ENCODE measurements at regions not wholly inside any gene's neighbourhood (a gene's known extent, or its start where the extent isn't known, plus 50 kb on each side); places are given as distances from the start of the nearest gene placed in this dataset.

- no peaks in the 10 kb centered on the region for H3K79me2 ChIP-seq (replicated peaks; ENCODE audit: insufficient read depth, low read length)
- no peaks in the 10 kb centered on the region for H4K20me1 ChIP-seq (ENCODE audit: insufficient read depth)
- H3K27me3 ChIP-seq (ENCODE audit: insufficient read depth, low read depth, low read length), result no peaks in the 10 kb centered on the region
- TF ChIP-seq TAF1 (IDR thresholded peaks at IDR 0.05; ENCODE audit: low read depth), result no peak
- TF ChIP-seq POLR2AphosphoS5 (IDR thresholded peaks at IDR 0.05), result no peak
- TF ChIP-seq MXI1 (conservative IDR thresholded peaks at IDR 0.05; ENCODE audit: poor library complexity, severe bottlenecking), result no peak
- no peak for TF ChIP-seq CTCF (IDR thresholded peaks at IDR 0.05; ENCODE audit: poor library complexity, severe bottlenecking)
- TF ChIP-seq RAD21 (conservative IDR thresholded peaks at IDR 0.05), result no peak
- TF ChIP-seq EP300 (conservative IDR thresholded peaks at IDR 0.05; ENCODE audit: poor library complexity, severe bottlenecking), result no peak
- no peak for TF ChIP-seq REST (IDR thresholded peaks at IDR 0.05; ENCODE audit: borderline replicate concordance)
- TF ChIP-seq EZH2 (IDR thresholded peaks at IDR 0.05; ENCODE audit: borderline replicate concordance, insufficient read depth, low read length, poor library complexity, severe bottlenecking), result no peak
- no peak for TF ChIP-seq SMC3 (conservative IDR thresholded peaks at IDR 0.05; ENCODE audit: poor library complexity)
- H3F3A ChIP-seq (ENCODE audit: insufficient read depth, low read length, poor library complexity, severe bottlenecking), result no peaks in the 10 kb centered on the region
- H3K9ac ChIP-seq (ENCODE audit: low read length), result no peak overlapping the region
- H3K4me2 ChIP-seq (ENCODE audit: low read length), result no peak overlapping the region
- H2AFZ ChIP-seq (ENCODE audit: low read depth, low read length), result no peak overlapping the region
- no peaks in the 10 kb centered on the region for H3K36me3 ChIP-seq (ENCODE audit: insufficient read depth, low read length)
- H3K27ac ChIP-seq (ENCODE audit: low read length), result no peak overlapping the region
- no peak overlapping the region for H3K4me3 ChIP-seq (ENCODE audit: low read length)
- H3K9me3 ChIP-seq (ENCODE audit: low read length), result no peaks in the 10 kb centered on the region
- H3K9me2 ChIP-seq (ENCODE audit: insufficient read depth, low read length), result no peaks in the 10 kb centered on the region
These were observed 552.2 kb upstream of the RIOK2 start for GRCh38 chr5:97735209-97735608.

GRCh38 chr5:97737608-97738007 lies 554.6 kb upstream of the RIOK2 start:
- Histone ChIP-seq H4K20me1 (ENCODE audit: insufficient read depth) (no peaks in the 10 kb centered on the region), H3K79me2 (replicated peaks; ENCODE audit: insufficient read depth, low read length) (no peaks in the 10 kb centered on the region), H3K4me3 (ENCODE audit: low read length) (no peak overlapping the region), H3K9ac (ENCODE audit: low read length) (no peak overlapping the region), H3K27ac (ENCODE audit: low read length) (no peak overlapping the region), H3K9me2 (ENCODE audit: insufficient read depth, low read length) (no peaks in the 10 kb centered on the region), H3K27me3 (ENCODE audit: insufficient read depth, low read depth, low read length) (no peaks in the 10 kb centered on the region), H3K9me3 (ENCODE audit: low read length) (no peaks in the 10 kb centered on the region), H3F3A (ENCODE audit: insufficient read depth, low read length, poor library complexity, severe bottlenecking) (no peaks in the 10 kb centered on the region), H2AFZ (ENCODE audit: low read depth, low read length) (no peak overlapping the region), H3K4me2 (ENCODE audit: low read length) (no peak overlapping the region), H3K36me3 (ENCODE audit: insufficient read depth, low read length) (no peaks in the 10 kb centered on the region)
- TF ChIP-seq EP300 (conservative IDR thresholded peaks at IDR 0.05; ENCODE audit: poor library complexity, severe bottlenecking) (no peak), POLR2AphosphoS5 (IDR thresholded peaks at IDR 0.05) (no peak), TAF1 (IDR thresholded peaks at IDR 0.05; ENCODE audit: low read depth) (no peak), SMC3 (conservative IDR thresholded peaks at IDR 0.05; ENCODE audit: poor library complexity) (no peak)

- no peak for TF ChIP-seq RAD21 (conservative IDR thresholded peaks at IDR 0.05)
- no peak for TF ChIP-seq TAF1 (IDR thresholded peaks at IDR 0.05; ENCODE audit: low read depth)
- TF ChIP-seq CTCF (IDR thresholded peaks at IDR 0.05; ENCODE audit: poor library complexity, severe bottlenecking), result no peak
- TF ChIP-seq MXI1 (conservative IDR thresholded peaks at IDR 0.05; ENCODE audit: poor library complexity, severe bottlenecking), result no peak
- TF ChIP-seq EZH2 (IDR thresholded peaks at IDR 0.05; ENCODE audit: borderline replicate concordance, insufficient read depth, low read length, poor library complexity, severe bottlenecking), result no peak
- TF ChIP-seq POLR2AphosphoS5 (IDR thresholded peaks at IDR 0.05), result no peak
- no peak for TF ChIP-seq REST (IDR thresholded peaks at IDR 0.05; ENCODE audit: borderline replicate concordance)
- no peak for TF ChIP-seq SMC3 (conservative IDR thresholded peaks at IDR 0.05; ENCODE audit: poor library complexity)
- TF ChIP-seq EP300 (conservative IDR thresholded peaks at IDR 0.05; ENCODE audit: poor library complexity, severe bottlenecking), result no peak
- Histone ChIP-seq H2AFZ (ENCODE audit: low read depth, low read length) (no peak overlapping the region), H3K4me2 (ENCODE audit: low read length) (no peak overlapping the region)
These were observed 562.8 kb upstream of the RIOK2 start for GRCh38 chr5:97745817-97746216.

More at GRCh38 chr5:97745817-97746216, 562.8 kb upstream of the RIOK2 start:
- H3K9ac ChIP-seq (ENCODE audit: low read length), result no peak overlapping the region
- no peaks in the 10 kb centered on the region for H3K36me3 ChIP-seq (ENCODE audit: insufficient read depth, low read length)
- no peaks in the 10 kb centered on the region for H3K27me3 ChIP-seq (ENCODE audit: insufficient read depth, low read depth, low read length)
- no peaks in the 10 kb centered on the region for H4K20me1 ChIP-seq (ENCODE audit: insufficient read depth)
- no peaks in the 10 kb centered on the region for H3F3A ChIP-seq (ENCODE audit: insufficient read depth, low read length, poor library complexity, severe bottlenecking)
- H3K27ac ChIP-seq (ENCODE audit: low read length), result no peak overlapping the region
- no peaks in the 10 kb centered on the region for H3K79me2 ChIP-seq (replicated peaks; ENCODE audit: insufficient read depth, low read length)
- H3K4me3 ChIP-seq (ENCODE audit: low read length), result no peak overlapping the region
- H3K9me2 ChIP-seq (ENCODE audit: insufficient read depth, low read length), result no peaks in the 10 kb centered on the region
- H3K9me3 ChIP-seq (ENCODE audit: low read length), result no peaks in the 10 kb centered on the region
